ENCODE measurements at regions not wholly inside any gene's neighbourhood (a gene's known extent, or its start where the extent isn't known, plus 50 kb on each side); places are given as distances from the start of the nearest gene placed in this dataset.

DNA sequence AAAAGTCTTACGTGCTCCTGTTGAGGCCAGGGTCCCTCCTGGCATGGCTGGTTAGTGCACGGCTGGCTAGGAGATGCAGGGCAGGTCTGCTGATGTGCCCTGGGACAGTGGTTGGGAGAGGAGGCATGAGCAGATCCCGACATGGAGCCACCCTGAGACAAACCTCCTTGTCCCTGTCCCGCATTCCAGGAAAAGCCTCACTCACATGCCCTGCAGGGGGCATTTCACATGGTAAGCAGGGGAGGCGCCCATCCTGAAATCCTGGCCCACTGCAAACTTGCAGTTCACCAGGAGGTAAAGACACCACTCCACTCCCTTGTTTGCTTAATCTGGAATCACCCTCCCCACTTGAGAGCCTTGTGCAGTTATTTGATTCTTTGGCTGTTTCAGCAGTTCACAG lies 116.7 kb upstream of the SLC24A3 start:
- DNase-seq (ENCODE audit: low read depth, low spot score): no peak
- H3K4me3 ChIP-seq (ENCODE audit: low read depth, low read length): no peak overlapping the region
- ChIA-PET POLR2A (no interaction called here), CTCF (no interaction called here)
- TF ChIP-seq, protein P1, sequence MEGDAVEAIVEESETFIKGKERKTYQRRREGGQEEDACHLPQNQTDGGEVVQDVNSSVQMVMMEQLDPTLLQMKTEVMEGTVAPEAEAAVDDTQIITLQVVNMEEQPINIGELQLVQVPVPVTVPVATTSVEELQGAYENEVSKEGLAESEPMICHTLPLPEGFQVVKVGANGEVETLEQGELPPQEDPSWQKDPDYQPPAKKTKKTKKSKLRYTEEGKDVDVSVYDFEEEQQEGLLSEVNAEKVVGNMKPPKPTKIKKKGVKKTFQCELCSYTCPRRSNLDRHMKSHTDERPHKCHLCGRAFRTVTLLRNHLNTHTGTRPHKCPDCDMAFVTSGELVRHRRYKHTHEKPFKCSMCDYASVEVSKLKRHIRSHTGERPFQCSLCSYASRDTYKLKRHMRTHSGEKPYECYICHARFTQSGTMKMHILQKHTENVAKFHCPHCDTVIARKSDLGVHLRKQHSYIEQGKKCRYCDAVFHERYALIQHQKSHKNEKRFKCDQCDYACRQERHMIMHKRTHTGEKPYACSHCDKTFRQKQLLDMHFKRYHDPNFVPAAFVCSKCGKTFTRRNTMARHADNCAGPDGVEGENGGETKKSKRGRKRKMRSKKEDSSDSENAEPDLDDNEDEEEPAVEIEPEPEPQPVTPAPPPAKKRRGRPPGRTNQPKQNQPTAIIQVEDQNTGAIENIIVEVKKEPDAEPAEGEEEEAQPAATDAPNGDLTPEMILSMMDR (IDR thresholded peaks at IDR 0.05; ENCODE audit: insufficient read depth, low read length, missing control alignments): no peak

DNA sequence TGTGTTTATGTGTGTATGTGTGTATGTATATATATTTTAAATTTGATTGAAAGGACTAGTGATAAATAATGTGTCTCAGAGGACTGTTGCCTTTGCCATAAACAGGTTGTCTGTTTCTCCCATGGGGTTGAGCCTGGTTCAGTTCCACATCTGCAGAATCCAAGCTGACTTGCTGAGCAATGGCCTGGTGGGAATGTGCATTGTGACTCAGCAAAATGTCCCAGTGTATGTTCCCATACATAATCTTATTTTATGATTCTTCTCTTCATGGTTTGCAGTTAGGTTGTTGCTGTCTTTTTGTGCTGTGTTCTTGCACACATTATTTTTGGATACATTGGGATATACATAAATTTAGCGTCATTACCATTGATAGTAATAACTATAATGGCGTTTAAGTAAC lies 115.6 kb upstream of the SLC24A3 start:
- TF ChIP-seq, protein P1 (IDR thresholded peaks at IDR 0.05; ENCODE audit: insufficient read depth, low read length, missing control alignments): no peak

DNA sequence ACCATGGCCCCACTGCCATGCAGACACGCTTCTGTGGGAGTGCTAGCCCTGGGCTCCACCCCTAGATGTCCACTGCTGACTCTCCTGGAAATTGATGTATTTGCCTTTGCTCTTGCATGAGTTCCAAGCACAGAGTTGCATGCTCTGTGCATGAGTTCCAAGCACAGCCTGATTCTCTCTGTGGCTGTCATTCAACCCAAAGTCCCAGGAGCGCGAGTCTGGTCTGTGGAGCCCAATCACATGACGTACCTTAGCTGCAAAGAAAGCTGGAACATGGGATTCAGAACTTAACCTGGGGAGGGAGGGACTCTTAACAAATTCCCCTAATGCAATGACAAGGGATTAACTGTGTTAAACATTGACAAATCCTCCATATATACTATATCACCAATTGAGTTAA lies 114.3 kb upstream of the SLC24A3 start:
- POLR2A ChIA-PET: no interaction called here
- CTCF ChIA-PET: no interaction called here
- DNase-seq (ENCODE audit: low read depth, low spot score): no peak
- TF ChIP-seq, protein P1 (IDR thresholded peaks at IDR 0.05; ENCODE audit: insufficient read depth, low read length, missing control alignments): no peak
- H3K4me3 ChIP-seq (ENCODE audit: low read depth, low read length): no peak overlapping the region

More for the DNA sequence above, 115.6 kb upstream of the SLC24A3 start:
- ChIA-PET CTCF (no interaction called here), POLR2A (no interaction called here)
- H3K4me3 ChIP-seq (ENCODE audit: low read depth, low read length): no peak overlapping the region
- no peak for DNase-seq (ENCODE audit: low read depth, low spot score)

DNA sequence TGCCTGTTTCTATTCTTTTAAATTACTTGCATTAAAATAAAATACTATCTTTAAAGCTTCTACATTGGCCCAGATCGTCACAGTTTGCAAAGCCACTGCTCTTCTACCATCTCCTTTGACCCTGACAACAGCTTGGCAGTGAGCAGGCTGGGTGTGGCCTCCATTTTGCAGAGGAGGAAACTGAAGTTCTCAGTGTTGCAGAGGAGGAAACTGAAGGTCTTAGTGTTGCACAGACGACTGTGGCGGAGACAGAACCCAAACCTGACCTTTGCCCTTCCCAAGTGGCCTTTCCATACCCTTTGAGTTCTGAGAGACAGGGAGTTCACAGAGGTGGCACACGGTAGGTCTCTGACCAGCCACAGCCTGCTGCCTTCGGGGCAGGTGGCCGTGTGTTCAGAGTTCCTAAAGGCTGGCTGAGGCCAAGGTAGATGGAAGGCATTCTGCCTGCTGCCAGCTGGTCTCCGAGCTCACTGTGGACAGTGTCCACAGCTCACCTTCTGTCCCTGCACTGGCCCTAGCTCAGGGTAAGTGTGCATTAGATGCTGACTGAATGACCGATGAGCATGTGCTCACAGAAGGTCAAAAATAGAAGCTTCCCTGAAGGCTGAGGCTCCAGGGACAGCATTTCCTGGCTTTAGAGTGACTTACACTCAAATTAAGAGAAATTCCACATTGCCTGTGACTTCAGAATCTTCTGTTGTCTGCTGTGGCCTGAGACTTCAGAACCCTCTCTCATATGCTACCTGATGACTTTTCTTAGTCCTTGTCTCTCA lies 113.5 kb upstream of the SLC24A3 start:
- TF ChIP-seq, protein P1 (IDR thresholded peaks at IDR 0.05; ENCODE audit: insufficient read depth, low read length, missing control alignments): no peak
- CTCF ChIA-PET: no interaction called here
- POLR2A ChIA-PET: no interaction called here
- H3K4me3 ChIP-seq (ENCODE audit: low read depth, low read length): no peak overlapping the region
- no peak for DNase-seq (ENCODE audit: low read depth, low spot score)

DNA sequence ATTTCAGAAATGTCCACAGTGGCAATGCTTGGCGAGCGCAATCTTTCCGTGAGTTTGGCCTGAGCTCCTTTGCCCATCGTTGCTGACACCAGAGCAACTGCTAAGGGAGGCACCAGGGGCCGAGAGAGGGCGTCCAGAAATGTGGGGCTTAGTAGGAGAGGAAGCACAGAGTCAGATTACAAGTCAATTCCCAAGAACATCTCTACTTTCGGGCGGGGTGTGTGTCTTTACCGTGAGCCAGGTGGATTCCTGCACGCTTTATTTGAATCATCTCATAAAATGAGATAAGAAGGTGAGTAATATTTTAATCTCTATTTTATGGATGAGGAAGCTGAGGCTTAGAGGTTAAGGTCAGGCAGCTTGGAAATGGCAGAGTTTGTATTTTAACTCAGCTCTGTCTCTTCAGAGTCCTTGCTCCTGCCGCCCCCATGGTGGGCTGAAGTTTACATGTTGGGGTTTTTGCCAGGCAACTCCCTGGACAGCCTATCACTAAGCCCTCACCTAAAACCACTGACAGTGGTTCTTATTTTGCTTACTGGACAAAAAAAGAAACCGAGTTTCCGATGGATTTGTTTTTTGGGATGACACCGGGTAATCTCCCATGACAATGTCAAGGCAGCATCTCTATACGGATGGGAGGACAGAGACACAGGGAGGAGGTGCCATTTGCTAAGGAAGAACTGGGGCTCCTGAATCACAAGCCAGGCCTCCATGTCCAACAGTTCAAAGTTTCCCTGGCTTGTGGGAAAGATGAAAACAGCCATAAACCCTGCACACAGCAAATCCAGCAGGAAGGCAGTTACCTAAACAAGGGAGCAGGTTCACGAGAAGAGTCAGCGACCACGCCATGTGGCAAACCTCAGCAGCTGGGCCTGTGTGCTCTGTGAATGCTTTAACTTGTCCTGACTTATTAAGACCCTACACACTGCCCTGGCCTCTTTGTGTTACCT lies 112.6 kb upstream of the SLC24A3 start:
- TF ChIP-seq, protein P1 (IDR thresholded peaks at IDR 0.05; ENCODE audit: insufficient read depth, low read length, missing control alignments): no peak
- CTCF ChIA-PET: no interaction called here
- no peak overlapping the region for H3K4me3 ChIP-seq (ENCODE audit: low read depth, low read length)
- POLR2A ChIA-PET: no interaction called here
- no peak for DNase-seq (ENCODE audit: low read depth, low spot score)

DNA sequence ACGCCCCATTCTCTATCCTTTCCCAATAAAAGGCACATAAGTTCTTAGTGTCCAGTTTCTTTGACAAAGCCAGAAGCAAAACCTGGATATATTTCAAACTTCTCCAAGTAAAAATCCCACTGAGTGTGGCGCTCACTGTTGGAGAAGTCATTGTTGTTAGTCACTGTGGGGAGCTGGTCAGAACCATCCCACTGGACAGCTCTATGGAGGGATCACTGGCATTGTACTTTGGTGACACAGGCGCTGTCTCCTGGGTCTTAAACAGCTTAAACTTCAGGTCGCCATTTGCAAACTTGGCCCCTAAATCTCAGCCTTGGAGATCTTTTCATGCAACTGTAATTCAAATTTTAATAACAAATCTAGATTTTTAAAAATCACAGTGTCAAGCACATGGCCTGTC lies 111.5 kb upstream of the SLC24A3 start:
- ChIA-PET CTCF (no interaction called here), POLR2A (no interaction called here)
- H3K4me3 ChIP-seq (ENCODE audit: low read depth, low read length): no peak overlapping the region
- TF ChIP-seq, protein P1 (IDR thresholded peaks at IDR 0.05; ENCODE audit: insufficient read depth, low read length, missing control alignments): no peak
- no peak for DNase-seq (ENCODE audit: low read depth, low spot score)
